Neuronal stem cell (in vitro differentiated cells): ENCODE measurements at regions not wholly inside any gene's neighbourhood (a gene's known extent, or its start where the extent isn't known, plus 50 kb on each side); places are given as distances from the start of the nearest gene placed in this dataset.

ENCODE experiments used
- DNase-seq: peaks from one replicate; pipeline ENCODE4 v3.0.0-alpha.2; 2013; ENCODE audit warnings: low spot score
- H2AFZ ChIP-seq: one replicate; pipeline ENCODE4 v1.6.1; 2013; ENCODE audit warnings: mild to moderate bottlenecking, low read length, inconsistent platforms
- H2AK5ac ChIP-seq: 2 replicates; pipeline ENCODE4 v1.6.1; 2013; ENCODE audit warnings: low read depth, mild to moderate bottlenecking, inconsistent platforms, low read length, moderate library complexity, mixed read lengths
- H2BK120ac ChIP-seq: 2 replicates; pipeline ENCODE4 v1.6.1; 2013; ENCODE audit warnings: low read depth, mild to moderate bottlenecking, inconsistent platforms, low read length, moderate library complexity, mixed read lengths
- H2BK12ac ChIP-seq: one replicate; pipeline ENCODE4 v1.6.1; 2013; ENCODE audit warnings: low read length, inconsistent platforms
- H2BK15ac ChIP-seq: 2 replicates; pipeline ENCODE4 v1.6.1; 2013; ENCODE audit warnings: mild to moderate bottlenecking, low read length, inconsistent platforms, mixed read lengths
- H2BK5ac ChIP-seq: one replicate; pipeline ENCODE4 v1.6.1; 2013; ENCODE audit warnings: inconsistent platforms, mild to moderate bottlenecking, low read length, moderate library complexity
- H3K14ac ChIP-seq: one replicate; pipeline ENCODE4 v1.6.1; 2013; ENCODE audit warnings: low read length, inconsistent platforms
- H3K18ac ChIP-seq: 2 replicates; pipeline ENCODE4 v1.6.1; 2013; ENCODE audit warnings: low read length, inconsistent platforms
- H3K23ac ChIP-seq: 2 replicates; pipeline ENCODE4 v1.6.1; 2013; ENCODE audit warnings: low read depth, mild to moderate bottlenecking, mixed read lengths, low read length, inconsistent platforms; ENCODE audit not compliant: poor library complexity
- H3K27ac ChIP-seq: replicated peaks from 3 replicates; pipeline ENCODE4 v1.5.1; 2013; ENCODE audit warnings: low read length, inconsistent platforms
- H3K27me3 ChIP-seq, 3 experiments: 2 replicates each; pipeline ENCODE4 v1.6.1; 2013; ENCODE audit warnings: low read length in 3 of 3, mild to moderate bottlenecking in 2 of 3, inconsistent platforms in 1 of 3, low read depth in 1 of 3, mixed read lengths in 1 of 3, moderate library complexity in 1 of 3; ENCODE audit not compliant: control insufficient read depth in 3 of 3, insufficient read depth in 3 of 3
- H3K36me3 ChIP-seq, 2 donors: replicated peaks in 1 of 2; 2 replicates each; pipeline ENCODE4 v1.6.1; 2013; ENCODE audit warnings: low read length in 2 of 2; ENCODE audit not compliant: control insufficient read depth in 2 of 2, insufficient read depth in 2 of 2
- H3K4ac ChIP-seq: 2 replicates; pipeline ENCODE4 v1.6.1; 2013; ENCODE audit warnings: inconsistent platforms, mild to moderate bottlenecking, low read length, moderate library complexity
- H3K4me1 ChIP-seq, 2 donors: 1 replicate in 1 of 2; 2 replicates in 1 of 2; pipeline ENCODE4 v1.6.1; 2013; ENCODE audit warnings: low read length in 2 of 2, low read depth in 1 of 2; ENCODE audit not compliant: control insufficient read depth in 2 of 2, insufficient read depth in 1 of 2
- H3K4me2 ChIP-seq: one replicate; pipeline ENCODE4 v1.6.1; 2013; ENCODE audit warnings: mild to moderate bottlenecking, low read length, inconsistent platforms; ENCODE audit not compliant: insufficient read depth, poor library complexity, severe bottlenecking
- H3K4me3 ChIP-seq, 2 donors: 2 replicates each; pipeline ENCODE4 v1.5.1; 2013; ENCODE audit warnings: low read length in 2 of 2, mild to moderate bottlenecking in 2 of 2, inconsistent platforms in 1 of 2, moderate library complexity in 1 of 2
- H3K79me1 ChIP-seq: one replicate; pipeline ENCODE4 v1.6.1; 2013; ENCODE audit warnings: low read depth, mild to moderate bottlenecking, inconsistent platforms, low read length, moderate library complexity
- H3K9ac ChIP-seq: one replicate; pipeline ENCODE4 v1.6.1; 2013; ENCODE audit warnings: mild to moderate bottlenecking, low read depth, low read length, inconsistent platforms; ENCODE audit not compliant: poor library complexity
- H3K9me3 ChIP-seq, 2 donors: replicated peaks in 1 of 2; 2 replicates each; pipeline versions ENCODE3 to v1.6.1; 2013; ENCODE audit warnings: low read length in 2 of 2, mild to moderate bottlenecking in 2 of 2, inconsistent platforms in 1 of 2, low read depth in 1 of 2, mixed read lengths in 1 of 2, moderate library complexity in 1 of 2; ENCODE audit not compliant: control insufficient read depth in 2 of 2, insufficient read depth in 1 of 2
- H4K8ac ChIP-seq: one replicate; pipeline ENCODE4 v1.6.1; 2013; ENCODE audit warnings: low read depth, mild to moderate bottlenecking, inconsistent platforms, low read length, moderate library complexity
- H4K91ac ChIP-seq: one replicate; pipeline ENCODE4 v1.6.1; 2013; ENCODE audit warnings: low read length, low read depth, mild to moderate bottlenecking, inconsistent platforms; ENCODE audit not compliant: poor library complexity
- WGBS, 2 donors: extraction: QIAGEN DNeasy Blood & Tissue Kit; methylation state at CpG; one replicate each; pipeline ENCODE4 v1.1.7; 2013; ENCODE audit warnings: missing lambda C conversion rate in 2 of 2, mixed read lengths in 1 of 2; ENCODE audit not compliant: insufficient read length in 2 of 2, insufficient replicate concordance in 1 of 2; ENCODE audit errors: extremely low coverage in 2 of 2; 5-methylcytosine and 5-hydroxymethylcytosine counted together

DNA sequence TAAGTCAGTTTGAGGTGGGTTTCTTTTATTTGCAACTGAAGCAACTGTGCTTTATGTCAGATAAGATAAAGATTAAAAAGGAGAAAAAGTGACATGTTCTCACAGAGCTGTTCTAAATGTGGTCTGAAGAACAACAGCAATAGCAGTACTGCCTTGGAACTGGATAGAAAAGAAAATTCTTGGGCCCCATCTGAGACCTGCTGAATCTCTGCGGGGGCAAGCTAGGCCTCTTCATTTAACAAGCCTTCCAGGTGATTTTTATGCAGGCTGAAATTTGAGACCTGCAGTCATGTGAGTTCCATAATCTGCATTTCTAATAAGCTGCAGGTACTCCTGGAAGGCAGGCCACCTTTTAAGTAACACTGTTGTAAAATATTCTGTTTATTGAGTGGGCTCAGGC, 91.4 kb upstream of the CTSC start:
- H3K36me3 ChIP-seq = no peaks in the 10 kb centered on the region
- H3K14ac ChIP-seq = no peak overlapping the region
- H3K27ac ChIP-seq = no peak overlapping the region
- H2BK120ac ChIP-seq = no peak overlapping the region
- no peaks in the 10 kb centered on the region for H3K79me1 ChIP-seq
- no peak for DNase-seq
- no peak overlapping the region for H2BK15ac ChIP-seq
- H3K9ac ChIP-seq = no peak overlapping the region
- WGBS, 2 donors = no CpG with 5 or more reads among the region's 1 CpG
- no peak overlapping the region for H4K91ac ChIP-seq
- H2AK5ac ChIP-seq = no peak overlapping the region
- H3K4me2 ChIP-seq = no peak overlapping the region
- H3K4me1 ChIP-seq = peaks cover 0 to 2% of the 10 kb centered on the region in 2 donors
- no peak overlapping the region for H2AFZ ChIP-seq
- no peak overlapping the region for H3K4ac ChIP-seq
- no peak overlapping the region for H2BK5ac ChIP-seq
- no peaks in the 10 kb centered on the region for H3K27me3 ChIP-seq
- no peak overlapping the region for H3K18ac ChIP-seq
- H3K4me3 ChIP-seq = no peak overlapping the region
- peaks cover 0 to 6% of the 10 kb centered on the region in 2 donors for H3K9me3 ChIP-seq
- no peak overlapping the region for H3K23ac ChIP-seq
- H2BK12ac ChIP-seq = no peak overlapping the region
- no peak overlapping the region for H4K8ac ChIP-seq

DNA sequence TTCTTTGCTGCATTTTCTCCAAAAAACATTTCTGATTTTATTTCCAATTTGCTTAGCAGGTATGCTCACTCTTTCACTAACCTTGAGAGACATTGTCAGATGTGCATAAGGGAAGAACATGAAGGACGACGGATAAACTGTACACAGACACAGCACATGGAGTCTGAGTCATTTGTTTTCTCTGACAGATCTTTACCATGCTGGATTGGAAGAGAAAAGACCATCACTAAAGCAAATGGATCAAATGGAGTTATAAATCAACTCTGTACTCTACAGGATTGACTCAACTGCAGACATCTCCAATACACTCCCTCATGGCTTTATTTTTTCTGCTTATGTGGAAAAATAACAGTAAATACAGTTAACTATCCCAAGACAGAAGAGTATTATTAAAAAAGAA, 90.2 kb upstream of the CTSC start:
- Histone ChIP-seq H3K9me3 (peaks cover 0 to under 1% of the 10 kb centered on the region in 2 donors), H3K14ac (no peak overlapping the region), H3K36me3 (no peaks in the 10 kb centered on the region), H3K79me1 (no peaks in the 10 kb centered on the region), H4K91ac (no peak overlapping the region), H2BK15ac (no peak overlapping the region), H3K23ac (no peak overlapping the region), H2AFZ (no peak overlapping the region), H3K18ac (no peak overlapping the region), H2BK5ac (no peak overlapping the region), H3K9ac (no peak overlapping the region), H3K4ac (no peak overlapping the region), H2BK120ac (no peak overlapping the region), H3K4me1 (peaks cover 0 to 2% of the 10 kb centered on the region in 2 donors), H2BK12ac (no peak overlapping the region), H3K27me3 (no peaks in the 10 kb centered on the region), H4K8ac (no peak overlapping the region), H3K27ac (no peak overlapping the region), H3K4me2 (no peak overlapping the region), H2AK5ac (no peak overlapping the region), H3K4me3 (no peak overlapping the region)
- WGBS, 2 donors = no CpG with 5 or more reads among the region's 2 CpGs
- DNase-seq = no peak

DNA sequence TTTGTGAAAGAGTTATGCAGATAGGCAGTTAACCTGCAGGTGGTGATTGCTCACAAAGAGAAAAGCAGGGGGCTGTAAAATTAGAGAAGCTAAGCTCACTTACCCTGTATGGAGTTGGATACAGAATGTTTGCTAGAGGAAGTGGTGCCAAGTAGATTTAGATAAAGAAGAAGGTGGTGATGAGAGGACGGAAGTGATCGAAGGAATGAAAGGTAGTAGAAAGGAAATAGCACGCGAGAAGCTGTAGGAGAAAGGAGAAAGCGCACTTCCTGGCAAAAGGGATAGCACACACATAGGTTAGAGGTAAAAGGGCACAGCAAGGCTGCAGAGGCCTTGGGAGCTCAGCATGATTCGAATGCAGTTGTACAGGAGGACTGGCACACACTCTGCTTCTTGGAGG, 87.3 kb upstream of the CTSC start:
- Histone ChIP-seq H4K91ac (no peak overlapping the region), H3K9me3 (no peaks in the 10 kb centered on the region), H3K18ac (no peak overlapping the region), H4K8ac (no peak overlapping the region), H3K14ac (no peak overlapping the region), H3K4ac (no peak overlapping the region), H3K27me3 (no peaks in the 10 kb centered on the region), H3K79me1 (no peaks in the 10 kb centered on the region), H2AFZ (no peak overlapping the region), H3K4me1 (no peaks in the 10 kb centered on the region), H2AK5ac (no peak overlapping the region), H2BK15ac (no peak overlapping the region), H2BK120ac (no peak overlapping the region), H2BK5ac (no peak overlapping the region), H3K4me3 (no peak overlapping the region), H2BK12ac (no peak overlapping the region), H3K27ac (no peak overlapping the region), H3K36me3 (no peaks in the 10 kb centered on the region), H3K4me2 (no peak overlapping the region), H3K9ac (no peak overlapping the region), H3K23ac (no peak overlapping the region)
- DNase-seq = no peak
- WGBS, 2 donors = 100% methylated on average over 4 of the region's 6 CpGs; no CpG with 5 or more reads in 1 of the 2 donors

DNA sequence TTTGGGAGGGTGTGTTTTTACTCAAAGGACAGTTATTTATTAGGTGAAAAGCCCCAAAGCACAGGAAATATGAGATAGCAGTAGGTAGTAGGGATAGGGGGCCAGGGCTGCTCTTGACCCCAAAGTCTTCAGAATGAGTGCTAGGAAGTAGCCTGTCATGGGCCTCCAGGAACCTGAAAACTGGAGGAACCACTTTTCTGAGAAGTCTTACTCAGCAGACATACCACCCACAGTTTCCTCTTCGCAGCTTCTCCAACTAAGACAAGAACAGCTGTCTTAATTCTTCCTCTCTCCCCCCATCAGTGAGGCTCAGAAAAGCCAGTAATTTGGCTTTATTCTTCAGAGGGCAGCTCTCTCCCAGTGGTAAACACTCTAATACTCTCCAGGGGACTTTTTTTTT, 84.0 kb upstream of the CTSC start:
- no peaks in the 10 kb centered on the region for H3K27me3 ChIP-seq
- no peaks in the 10 kb centered on the region for H3K4me1 ChIP-seq
- H3K4me3 ChIP-seq = no peak overlapping the region
- H3K79me1 ChIP-seq = no peaks in the 10 kb centered on the region
- no peak overlapping the region for H3K18ac ChIP-seq
- no peak for DNase-seq
- no peak overlapping the region for H3K14ac ChIP-seq
- H3K9ac ChIP-seq = no peak overlapping the region
- WGBS, 2 donors = no CpG with 5 or more reads among the region's 1 CpG
- H3K23ac ChIP-seq = no peak overlapping the region
- no peak overlapping the region for H2AFZ ChIP-seq
- H3K4me2 ChIP-seq = no peak overlapping the region
- H2AK5ac ChIP-seq = no peak overlapping the region
- no peaks in the 10 kb centered on the region for H3K9me3 ChIP-seq
- H3K4ac ChIP-seq = no peak overlapping the region
- no peaks in the 10 kb centered on the region for H3K36me3 ChIP-seq
- H3K27ac ChIP-seq = no peak overlapping the region
- no peak overlapping the region for H4K8ac ChIP-seq
- H2BK12ac ChIP-seq = no peak overlapping the region
- no peak overlapping the region for H4K91ac ChIP-seq
- H2BK120ac ChIP-seq = no peak overlapping the region
- H2BK5ac ChIP-seq = no peak overlapping the region
- H2BK15ac ChIP-seq = no peak overlapping the region
